Nephron progenitor cell (in vitro differentiated cells): ENCODE measurements at regions not wholly inside any gene's neighbourhood (a gene's known extent, or its start where the extent isn't known, plus 50 kb on each side); places are given as distances from the start of the nearest gene placed in this dataset.

Experiments used
- DNase-seq: peaks from one replicate; pipeline ENCODE4 v3.0.0; 2021
- H3K27ac Mint-ChIP-seq: 2 replicates; pipeline ENCODE4 v1.8.0; 2021; ENCODE audit warnings: mild to moderate bottlenecking, moderate library complexity, mixed read lengths
- H3K27me3 Mint-ChIP-seq: 2 replicates; pipeline ENCODE4 v1.8.0; 2021; ENCODE audit warnings: mild to moderate bottlenecking, low read depth, mixed read lengths; ENCODE audit not compliant: poor library complexity
- H3K36me3 Mint-ChIP-seq: 2 replicates; pipeline ENCODE4 v1.8.0; 2021; ENCODE audit warnings: low read depth, mixed read lengths
- H3K4me1 Mint-ChIP-seq: 2 replicates; pipeline ENCODE4 v1.8.0; 2021; ENCODE audit warnings: mixed read lengths
- H3K4me3 Mint-ChIP-seq: 2 replicates; pipeline ENCODE4 v1.8.0; 2021; ENCODE audit warnings: mild to moderate bottlenecking, moderate library complexity, mixed read lengths
- H3K9me3 Mint-ChIP-seq: 2 replicates; pipeline ENCODE4 v1.8.0; 2021; ENCODE audit warnings: mild to moderate bottlenecking, moderate library complexity, mixed read lengths
- CTCF ChIP-seq: fragments of 200-600 bp; sonication (generic); IDR thresholded peaks from 2 replicates; pipeline ENCODE4 v1.5.0; 2021; ENCODE audit warnings: antibody characterized with exemption

GRCh38 chr3:4060064-4060463 is 243.1 kb upstream of the SETMAR start:
- Mint-ChIP-seq H3K36me3 (no peaks in the 10 kb centered on the region), H3K27ac (peak overlapping the region; percentile 41)

GRCh38 chr3:4060603-4061002 is 242.6 kb upstream of the SETMAR start:
- TF ChIP-seq CTCF, result no peak
- Mint-ChIP-seq H3K4me3 (no peak overlapping the region), H3K4me1 (peaks cover 36% of the 10 kb centered on the region), H3K9me3 (peaks cover 8% of the 10 kb centered on the region), H3K36me3 (no peaks in the 10 kb centered on the region), H3K27ac (no peak overlapping the region), H3K27me3 (no peaks in the 10 kb centered on the region)
- DNase-seq, result no peak

More at GRCh38 chr3:4060064-4060463, 243.1 kb upstream of the SETMAR start:
- Mint-ChIP-seq H3K4me1 (peaks cover 30% of the 10 kb centered on the region), H3K4me3 (no peak overlapping the region), H3K27me3 (no peaks in the 10 kb centered on the region), H3K9me3 (peaks cover 8% of the 10 kb centered on the region)
- DNase-seq, result no peak
- TF ChIP-seq CTCF, result no peak

- Mint-ChIP-seq H3K4me1 (peaks cover 39% of the 10 kb centered on the region), H3K9me3 (peaks cover 8% of the 10 kb centered on the region), H3K27me3 (no peaks in the 10 kb centered on the region), H3K4me3 (no peak overlapping the region), H3K27ac (no peak overlapping the region), H3K36me3 (no peaks in the 10 kb centered on the region)
- no peak for DNase-seq
- no peak for TF ChIP-seq CTCF
These were observed 242.0 kb upstream of the SETMAR start for GRCh38 chr3:4061195-4061594.

- TF ChIP-seq CTCF, result no peak
- DNase-seq, result no peak
- Mint-ChIP-seq H3K36me3 (no peaks in the 10 kb centered on the region), H3K4me3 (no peak overlapping the region), H3K9me3 (peaks cover 8% of the 10 kb centered on the region), H3K27ac (peak overlapping the region; percentile 5), H3K27me3 (no peaks in the 10 kb centered on the region), H3K4me1 (peaks cover 45% of the 10 kb centered on the region)
These were observed 241.3 kb upstream of the SETMAR start for GRCh38 chr3:4061783-4062360.

- H3K27ac Mint-ChIP-seq, result no peak overlapping the region
- H3K9me3 Mint-ChIP-seq, result peaks cover 8% of the 10 kb centered on the region
- H3K4me1 Mint-ChIP-seq, result peaks cover 45% of the 10 kb centered on the region
These were observed 240.5 kb upstream of the SETMAR start for GRCh38 chr3:4062621-4063020.

More at GRCh38 chr3:4062621-4063020, 240.5 kb upstream of the SETMAR start:
- no peak for DNase-seq
- no peak overlapping the region for H3K4me3 Mint-ChIP-seq
- no peaks in the 10 kb centered on the region for H3K36me3 Mint-ChIP-seq
- TF ChIP-seq CTCF, result no peak
- no peaks in the 10 kb centered on the region for H3K27me3 Mint-ChIP-seq
